Mesendoderm (in vitro differentiated cells): ENCODE measurements at regions not wholly inside any gene's neighbourhood (a gene's known extent, or its start where the extent isn't known, plus 50 kb on each side); places are given as distances from the start of the nearest gene placed in this dataset.

Experiments
- DNase-seq: peaks from one replicate; pipeline ENCODE4 v3.0.0; 2013
- H2AK5ac ChIP-seq: 2 replicates; pipeline ENCODE4 v1.6.1; 2013; ENCODE audit warnings: low read length, inconsistent platforms
- H2BK120ac ChIP-seq: 2 replicates; pipeline ENCODE4 v1.6.1; 2013; ENCODE audit warnings: low read depth, mild to moderate bottlenecking, low read length, moderate library complexity, mixed read lengths
- H2BK15ac ChIP-seq: replicated peaks from 2 replicates; pipeline ENCODE4 v1.6.1; 2013; ENCODE audit warnings: low read depth, mild to moderate bottlenecking, moderate library complexity
- H2BK5ac ChIP-seq: 2 replicates; pipeline ENCODE4 v1.6.1; 2013; ENCODE audit warnings: low read length, inconsistent platforms
- H3K18ac ChIP-seq: 2 replicates; pipeline ENCODE4 v1.6.1; 2013; ENCODE audit warnings: mild to moderate bottlenecking, low read length, mixed read lengths
- H3K23ac ChIP-seq: one replicate; pipeline ENCODE4 v1.6.1; 2013; ENCODE audit warnings: low read length
- H3K27ac ChIP-seq: 2 replicates; pipeline ENCODE4 v1.5.1; 2013; ENCODE audit warnings: low read depth, mild to moderate bottlenecking, inconsistent platforms, low read length, moderate library complexity
- H3K27me3 ChIP-seq: 2 replicates; pipeline ENCODE4 v1.6.1; 2013; ENCODE audit warnings: low read length, control low read depth, mild to moderate bottlenecking, inconsistent platforms; ENCODE audit not compliant: insufficient read depth, poor library complexity
- H3K36me3 ChIP-seq: 2 replicates; pipeline ENCODE4 v1.6.1; 2013; ENCODE audit warnings: low read length, inconsistent platforms; ENCODE audit not compliant: control insufficient read depth, insufficient read depth
- H3K4ac ChIP-seq: one replicate; pipeline ENCODE4 v1.6.1; 2013; ENCODE audit warnings: low read depth, mild to moderate bottlenecking, low read length, moderate library complexity
- H3K4me1 ChIP-seq: 2 replicates; pipeline ENCODE4 v1.6.1; 2013; ENCODE audit warnings: low read depth, low read length, inconsistent platforms; ENCODE audit not compliant: control insufficient read depth
- H3K4me2 ChIP-seq: 2 replicates; pipeline ENCODE4 v1.6.1; 2013; ENCODE audit warnings: low read length
- H3K4me3 ChIP-seq: 2 replicates; pipeline ENCODE4 v1.5.1; 2013; ENCODE audit warnings: mild to moderate bottlenecking, low read length
- H3K56ac ChIP-seq: one replicate; pipeline ENCODE4 v1.6.1; 2013; ENCODE audit warnings: low read length
- H3K79me1 ChIP-seq: 2 replicates; pipeline ENCODE4 v1.6.1; 2013; ENCODE audit warnings: low read length, inconsistent platforms
- H3K79me2 ChIP-seq: 2 replicates; pipeline ENCODE4 v1.6.1; 2013; ENCODE audit warnings: mild to moderate bottlenecking, low read length; ENCODE audit not compliant: control insufficient read depth, insufficient read depth
- H3K9ac ChIP-seq: 2 replicates; pipeline ENCODE4 v1.6.1; 2013; ENCODE audit warnings: low read length, inconsistent platforms
- H4K5ac ChIP-seq: one replicate; pipeline ENCODE4 v1.6.1; 2013; ENCODE audit warnings: low read length
- H4K8ac ChIP-seq: one replicate; pipeline ENCODE4 v1.6.1; 2013; ENCODE audit warnings: low read depth, mild to moderate bottlenecking, control low read depth, low read length, moderate library complexity
- WGBS: extraction: QIAGEN DNeasy Blood & Tissue Kit; methylation state at CpG from one replicate; pipeline ENCODE4 v1.1.7; 2013; ENCODE audit warnings: low lambda C conversion rate, missing lambda C conversion rate; ENCODE audit not compliant: insufficient coverage; ENCODE audit errors: extremely low coverage; 5-methylcytosine and 5-hydroxymethylcytosine counted together

DNA sequence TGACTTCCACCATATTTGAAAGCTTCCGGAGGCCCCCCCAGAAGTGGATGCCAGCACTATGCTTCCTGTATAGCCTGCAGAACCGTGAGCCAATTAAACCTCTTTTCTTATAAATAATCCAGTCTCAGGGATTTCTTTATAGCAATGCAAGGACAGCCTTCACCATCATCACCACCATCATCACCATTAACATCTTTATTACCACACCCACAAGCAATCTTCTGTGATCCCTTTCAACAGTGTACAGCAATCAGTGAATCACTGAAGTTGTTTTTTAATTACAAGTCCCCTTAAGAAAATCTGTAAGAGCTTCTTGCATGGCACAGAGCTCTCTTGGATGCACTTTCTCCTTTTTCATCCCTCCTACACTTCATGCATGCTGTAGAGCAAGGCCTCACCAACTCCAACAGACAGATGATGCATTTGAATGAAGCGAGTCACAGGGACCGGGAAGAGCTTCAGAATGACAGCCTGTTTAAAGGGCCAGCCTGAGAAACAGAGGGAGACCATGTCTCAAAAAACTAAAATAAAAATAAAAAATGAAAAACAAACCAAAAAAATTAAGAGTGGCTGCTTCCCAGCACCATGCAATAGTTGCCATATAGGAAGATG lies 83.6 kb upstream of the VASH1 start:
- no CpG with 5 or more reads among the region's 4 CpGs for WGBS
- H4K8ac ChIP-seq = no peak overlapping the region
- no peak for DNase-seq

GRCh38 chr14:76678244-76678800 lies 82.9 kb upstream of the VASH1 start:
- H3K27me3 ChIP-seq = no peaks in the 10 kb centered on the region
- H2AK5ac ChIP-seq = no peak overlapping the region
- no peak overlapping the region for H2BK15ac ChIP-seq
- no peaks in the 10 kb centered on the region for H3K79me1 ChIP-seq
- no peak for DNase-seq
- no peak overlapping the region for H3K4ac ChIP-seq
- no peaks in the 10 kb centered on the region for H3K4me1 ChIP-seq
- no peak overlapping the region for H3K18ac ChIP-seq
- no peak overlapping the region for H3K56ac ChIP-seq
- no peak overlapping the region for H4K5ac ChIP-seq
- H3K4me3 ChIP-seq = no peak overlapping the region
- no peak overlapping the region for H4K8ac ChIP-seq
- no peak overlapping the region for H3K23ac ChIP-seq
- no peak overlapping the region for H2BK120ac ChIP-seq
- H2BK5ac ChIP-seq = no peak overlapping the region
- no peak overlapping the region for H3K4me2 ChIP-seq
- no peak overlapping the region for H3K9ac ChIP-seq
- H3K36me3 ChIP-seq = no peaks in the 10 kb centered on the region
- no CpG with 5 or more reads among the region's 5 CpGs for WGBS
- no peaks in the 10 kb centered on the region for H3K79me2 ChIP-seq
- no peak overlapping the region for H3K27ac ChIP-seq

More for the DNA sequence above, 83.6 kb upstream of the VASH1 start:
- H3K4me1 ChIP-seq = no peaks in the 10 kb centered on the region
- H3K4ac ChIP-seq = no peak overlapping the region
- no peak overlapping the region for H2BK120ac ChIP-seq
- H3K36me3 ChIP-seq = no peaks in the 10 kb centered on the region
- H3K23ac ChIP-seq = no peak overlapping the region
- H3K56ac ChIP-seq = no peak overlapping the region
- H2AK5ac ChIP-seq = no peak overlapping the region
- H2BK5ac ChIP-seq = no peak overlapping the region
- H3K9ac ChIP-seq = no peak overlapping the region
- no peak overlapping the region for H4K5ac ChIP-seq
- H3K27ac ChIP-seq = no peak overlapping the region
- H3K79me1 ChIP-seq = no peaks in the 10 kb centered on the region
- H3K18ac ChIP-seq = no peak overlapping the region
- no peak overlapping the region for H3K4me3 ChIP-seq
- H2BK15ac ChIP-seq = no peak overlapping the region
- H3K4me2 ChIP-seq = no peak overlapping the region
- H3K79me2 ChIP-seq = no peaks in the 10 kb centered on the region
- H3K27me3 ChIP-seq = no peaks in the 10 kb centered on the region

- no peak overlapping the region for H4K5ac ChIP-seq
- H3K9ac ChIP-seq = no peak overlapping the region
- H3K23ac ChIP-seq = no peak overlapping the region
- no peak overlapping the region for H3K56ac ChIP-seq
- H3K36me3 ChIP-seq = no peaks in the 10 kb centered on the region
- H3K4me3 ChIP-seq = no peak overlapping the region
- H3K4me1 ChIP-seq = no peaks in the 10 kb centered on the region
- WGBS = no CpG with 5 or more reads among the region's 3 CpGs
- H3K4me2 ChIP-seq = no peak overlapping the region
- H3K27me3 ChIP-seq = no peaks in the 10 kb centered on the region
- no peak overlapping the region for H2AK5ac ChIP-seq
- no peak overlapping the region for H4K8ac ChIP-seq
- H2BK15ac ChIP-seq = no peak overlapping the region
- no peaks in the 10 kb centered on the region for H3K79me2 ChIP-seq
- H2BK5ac ChIP-seq = no peak overlapping the region
- H2BK120ac ChIP-seq = no peak overlapping the region
- no peak overlapping the region for H3K18ac ChIP-seq
- no peak overlapping the region for H3K27ac ChIP-seq
- no peak for DNase-seq
- H3K4ac ChIP-seq = no peak overlapping the region
- no peaks in the 10 kb centered on the region for H3K79me1 ChIP-seq
Observed at GRCh38 chr14:76682367-76682766, 78.9 kb upstream of the VASH1 start.

- Histone ChIP-seq H3K79me2 (no peaks in the 10 kb centered on the region), H2AK5ac (no peak overlapping the region), H4K5ac (no peak overlapping the region), H3K23ac (no peak overlapping the region), H3K27ac (no peak overlapping the region), H3K4me2 (no peak overlapping the region), H3K9ac (no peak overlapping the region), H3K27me3 (no peaks in the 10 kb centered on the region), H3K4ac (no peak overlapping the region), H3K79me1 (no peaks in the 10 kb centered on the region), H2BK120ac (no peak overlapping the region), H2BK15ac (no peak overlapping the region), H4K8ac (no peak overlapping the region), H3K4me3 (no peak overlapping the region), H3K36me3 (no peaks in the 10 kb centered on the region), H3K18ac (no peak overlapping the region), H3K56ac (no peak overlapping the region), H3K4me1 (no peaks in the 10 kb centered on the region), H2BK5ac (no peak overlapping the region)
- no peak for DNase-seq
- no CpG with 5 or more reads among the region's 1 CpG for WGBS
Observed at GRCh38 chr14:76686646-76687045, 74.6 kb upstream of the VASH1 start.

GRCh38 chr14:76687611-76688382 lies 73.5 kb upstream of the VASH1 start:
- H4K8ac ChIP-seq = no peak overlapping the region
- H4K5ac ChIP-seq = no peak overlapping the region
- no peak overlapping the region for H3K9ac ChIP-seq
- no peaks in the 10 kb centered on the region for H3K36me3 ChIP-seq
- no peak overlapping the region for H3K23ac ChIP-seq
- no peak for DNase-seq
- H3K79me1 ChIP-seq = no peaks in the 10 kb centered on the region
- no peaks in the 10 kb centered on the region for H3K4me1 ChIP-seq
- H2BK120ac ChIP-seq = no peak overlapping the region
- no peaks in the 10 kb centered on the region for H3K79me2 ChIP-seq
- H3K27ac ChIP-seq = no peak overlapping the region
- no peak overlapping the region for H3K4me2 ChIP-seq
- no peak overlapping the region for H2BK5ac ChIP-seq
- H2AK5ac ChIP-seq = no peak overlapping the region
- no peak overlapping the region for H3K4me3 ChIP-seq
- no peak overlapping the region for H2BK15ac ChIP-seq
- WGBS = no CpG with 5 or more reads among the region's 7 CpGs
- H3K4ac ChIP-seq = no peak overlapping the region
- no peaks in the 10 kb centered on the region for H3K27me3 ChIP-seq
- H3K18ac ChIP-seq = no peak overlapping the region
- H3K56ac ChIP-seq = no peak overlapping the region
